Limb (tissue), 2 donors: ENCODE measurements at regions not wholly inside any gene's neighbourhood (a gene's known extent, or its start where the extent isn't known, plus 50 kb on each side); places are given as distances from the start of the nearest gene placed in this dataset.

Experiments
- DNase-seq, 2 donors: peaks; one replicate each; pipeline ENCODE4 v3.0.0-alpha.2; 2016; ENCODE audit errors: extremely low spot score in 2 of 2

DNA sequence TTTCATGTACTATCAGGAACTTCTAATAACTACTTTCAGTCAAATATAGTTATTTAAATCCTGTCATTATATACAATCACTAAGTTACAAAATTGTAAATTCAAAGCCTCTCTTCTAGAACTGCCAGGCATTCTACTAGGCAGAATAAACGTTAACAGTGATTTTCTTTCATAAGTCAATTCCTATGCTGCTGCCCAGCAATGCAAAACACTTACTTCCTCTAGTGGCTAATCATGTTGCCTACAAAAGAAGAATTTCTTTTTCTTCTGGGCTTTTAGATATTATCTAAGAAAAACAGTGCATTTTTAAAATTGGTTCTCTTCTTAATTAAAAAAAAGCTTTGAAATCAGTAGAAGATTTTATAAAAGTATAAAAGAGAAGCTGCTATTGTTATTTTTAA, 509.8 kb upstream of the ADAMTS5 start:
- peak in 1 of 2 donors; percentile 63 for DNase-seq

DNA sequence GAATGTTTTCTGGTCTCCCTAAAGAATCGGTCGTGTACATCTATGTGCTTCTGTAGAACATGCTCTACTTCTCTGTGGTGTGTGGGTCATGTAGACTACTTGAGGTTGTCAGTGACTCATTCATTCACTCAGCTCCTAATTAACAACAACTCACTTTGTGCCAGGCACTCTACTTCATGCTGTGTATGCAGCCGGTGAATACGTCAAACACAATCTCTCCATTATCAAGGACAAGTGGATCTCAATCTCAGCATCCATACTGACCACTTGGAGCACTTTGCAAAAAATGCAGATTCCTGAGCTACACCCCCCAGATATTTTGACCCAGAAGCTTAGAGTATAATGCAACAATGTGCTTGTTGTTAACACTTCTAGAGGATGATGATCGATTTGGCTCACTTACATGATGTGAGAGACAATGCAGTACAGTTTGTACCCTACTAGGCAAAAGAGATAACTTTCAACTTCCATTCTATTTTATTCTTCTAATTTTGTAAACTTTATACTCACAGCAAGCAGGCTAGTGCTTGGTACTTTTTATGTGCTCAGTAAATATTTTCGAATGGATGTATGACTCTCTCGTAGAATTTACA, 508.6 kb upstream of the ADAMTS5 start:
- no peak for DNase-seq

DNA sequence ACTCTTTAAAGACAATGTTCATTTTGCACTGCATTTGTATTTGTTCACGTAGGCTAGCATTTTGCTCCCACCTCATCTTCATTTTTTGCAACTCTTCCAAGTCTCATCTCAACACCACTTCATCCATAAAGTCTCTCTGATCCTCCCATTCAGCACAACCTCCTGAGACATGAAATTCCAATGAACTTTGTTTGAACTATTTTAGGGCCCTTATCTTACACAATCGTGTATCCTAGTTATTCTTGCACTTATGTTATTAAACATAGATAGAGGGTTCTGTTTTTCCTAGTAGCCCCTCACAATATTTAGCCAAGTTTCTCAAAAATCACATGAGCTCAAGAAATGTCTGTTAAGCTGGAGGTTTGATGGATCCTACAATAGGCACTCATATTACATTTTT, 500.5 kb upstream of the ADAMTS5 start:
- no peak for DNase-seq

DNA sequence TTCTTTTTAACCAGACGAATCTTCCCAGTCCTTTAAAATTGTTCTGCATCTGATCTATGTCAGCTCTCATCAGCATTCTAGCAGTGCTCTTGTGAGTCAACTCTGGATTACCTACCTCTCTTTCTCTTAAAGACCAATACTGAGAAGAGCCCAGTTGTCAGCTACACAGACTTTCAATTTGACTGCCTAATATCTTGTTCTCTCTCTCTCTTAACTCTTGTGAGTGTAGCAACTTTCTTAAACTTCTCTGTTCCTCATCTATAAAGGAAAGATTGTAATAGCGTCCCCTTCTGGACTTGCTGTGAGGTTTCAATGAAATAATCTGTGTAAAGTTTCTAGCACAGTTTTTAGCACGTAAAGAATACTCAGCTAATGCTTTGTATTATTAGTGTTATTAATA, 499.3 kb upstream of the ADAMTS5 start:
- DNase-seq, result no peak

DNA sequence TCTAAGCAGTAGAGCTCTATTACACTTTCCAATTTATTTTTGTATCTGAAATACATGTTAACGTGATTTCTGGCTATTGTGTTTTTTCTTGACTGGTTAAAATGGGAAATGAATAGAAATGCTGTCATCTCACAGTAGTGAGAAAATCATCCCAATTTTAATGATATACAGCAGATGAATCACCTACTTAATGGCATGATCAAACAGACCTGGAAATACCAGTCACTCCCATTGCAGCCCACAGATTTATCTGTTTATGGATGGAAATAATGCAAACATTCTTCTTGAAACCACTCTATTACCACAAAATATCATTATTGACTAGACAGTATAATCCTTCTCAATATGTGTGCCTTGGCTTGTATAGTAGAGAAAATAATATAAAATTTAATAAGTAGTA, 497.8 kb upstream of the ADAMTS5 start:
- DNase-seq, result no peak

DNA sequence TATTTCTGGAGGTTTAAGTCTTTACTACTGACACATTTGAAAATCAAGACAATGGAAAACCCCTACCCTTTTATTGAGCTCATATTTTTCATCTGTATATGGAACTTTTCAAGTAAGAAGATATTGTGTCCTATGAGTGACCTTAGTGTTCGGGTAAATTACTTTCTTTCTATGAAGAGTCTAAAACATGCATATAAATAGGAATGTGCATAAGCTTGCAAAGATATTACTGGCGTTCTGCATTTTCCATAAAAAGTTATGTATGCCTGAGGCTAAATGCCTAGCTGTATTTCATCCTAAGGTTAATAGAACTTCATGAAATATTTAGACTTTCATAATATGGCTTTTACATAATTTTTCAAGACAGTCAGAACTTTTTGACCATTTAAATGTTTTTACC, 495.8 kb upstream of the ADAMTS5 start:
- DNase-seq, result no peak

DNA sequence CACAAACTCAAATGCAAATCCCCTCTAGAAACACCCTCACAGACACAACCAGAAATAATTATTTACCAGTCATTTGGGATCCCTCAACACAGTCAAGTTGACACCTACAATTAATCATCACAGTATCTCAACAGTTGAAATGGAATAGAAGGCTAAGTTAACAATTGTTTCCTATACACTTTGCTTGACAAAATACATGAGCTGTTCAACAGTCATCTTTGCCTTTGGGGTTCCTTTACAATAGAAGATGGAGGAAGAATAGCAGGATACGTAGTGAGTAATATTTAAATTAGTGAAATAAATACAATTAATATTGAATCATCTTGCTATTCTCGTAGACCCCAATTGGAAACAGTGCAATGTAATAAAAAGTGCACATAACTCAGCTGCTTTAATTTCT, 487.3 kb upstream of the ADAMTS5 start:
- no peak for DNase-seq

DNA sequence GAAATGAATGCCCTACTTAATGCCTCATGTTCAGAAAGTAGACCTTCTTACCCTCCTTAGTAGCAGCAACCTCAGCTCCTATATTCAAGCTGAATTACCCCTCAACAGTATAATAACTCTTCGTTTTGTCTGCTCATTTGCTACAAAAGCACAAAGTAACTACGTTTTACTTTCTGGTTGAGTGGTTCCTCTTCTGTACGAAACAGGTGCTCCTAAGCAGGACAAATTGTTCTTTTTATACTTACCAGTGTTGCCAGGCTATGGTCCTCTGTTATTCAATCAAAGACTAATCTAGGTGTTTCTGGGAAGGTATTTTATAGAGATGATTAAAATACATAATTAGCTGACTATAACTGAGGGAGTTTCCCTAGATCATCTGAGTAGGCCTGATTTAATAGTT, 484.2 kb upstream of the ADAMTS5 start:
- DNase-seq, result no peak

DNA sequence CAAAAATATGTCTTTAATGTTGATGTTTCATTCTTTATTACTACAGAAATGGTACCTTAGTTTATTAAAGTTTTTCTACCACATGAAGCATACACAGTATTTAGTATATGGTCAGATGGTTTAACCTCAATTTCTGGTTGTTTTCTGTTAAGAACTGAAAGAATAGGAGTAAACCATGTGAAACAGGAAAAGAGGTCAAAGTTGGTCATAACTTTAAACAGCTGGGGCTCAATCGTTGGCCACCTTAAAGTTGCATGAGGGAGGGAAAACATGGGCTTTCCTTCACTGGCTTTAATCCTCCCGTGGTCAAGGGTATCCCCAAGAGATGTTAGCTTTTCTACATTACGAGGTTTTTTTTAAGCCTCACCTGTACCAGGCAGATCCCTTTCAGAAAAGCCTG, 483.3 kb upstream of the ADAMTS5 start:
- no peak for DNase-seq

DNA sequence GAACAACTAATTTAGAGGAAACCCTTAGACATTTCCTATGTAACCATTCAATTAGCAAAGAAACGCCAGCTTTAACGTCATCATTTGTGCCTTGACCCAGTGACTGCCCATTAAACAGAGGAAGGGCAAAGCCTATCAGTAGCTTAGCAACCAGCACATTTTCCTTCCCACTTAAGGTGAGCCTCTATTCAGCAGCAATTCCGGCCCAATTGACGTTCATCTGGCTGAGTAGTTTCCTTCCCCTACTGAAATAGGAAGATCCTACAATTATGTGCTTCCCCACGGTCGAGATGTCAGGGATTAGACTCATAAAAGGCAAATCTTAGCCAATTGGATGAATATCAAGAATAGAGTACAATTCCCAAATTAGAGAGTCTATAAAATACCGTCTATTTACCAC, 482.1 kb upstream of the ADAMTS5 start:
- DNase-seq, result no peak

DNA sequence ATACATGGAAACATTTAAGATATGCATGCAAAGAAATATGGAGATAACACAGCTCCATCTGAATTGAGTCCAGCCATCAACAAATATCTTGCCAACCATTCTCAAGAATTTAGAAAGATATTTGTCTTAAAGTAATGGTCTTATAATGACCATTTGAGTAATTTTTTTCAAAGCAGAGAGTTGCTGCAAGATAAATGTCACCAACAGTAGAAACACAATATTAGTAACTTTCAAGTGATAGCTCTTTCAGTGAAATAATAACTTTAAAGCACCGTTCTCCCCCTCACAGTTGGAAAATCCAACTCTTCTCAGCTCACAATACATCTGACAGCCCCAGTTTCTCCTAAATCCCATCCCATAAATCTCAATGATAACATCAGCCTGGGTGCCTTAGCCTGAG, 481.0 kb upstream of the ADAMTS5 start:
- DNase-seq, result no peak

DNA sequence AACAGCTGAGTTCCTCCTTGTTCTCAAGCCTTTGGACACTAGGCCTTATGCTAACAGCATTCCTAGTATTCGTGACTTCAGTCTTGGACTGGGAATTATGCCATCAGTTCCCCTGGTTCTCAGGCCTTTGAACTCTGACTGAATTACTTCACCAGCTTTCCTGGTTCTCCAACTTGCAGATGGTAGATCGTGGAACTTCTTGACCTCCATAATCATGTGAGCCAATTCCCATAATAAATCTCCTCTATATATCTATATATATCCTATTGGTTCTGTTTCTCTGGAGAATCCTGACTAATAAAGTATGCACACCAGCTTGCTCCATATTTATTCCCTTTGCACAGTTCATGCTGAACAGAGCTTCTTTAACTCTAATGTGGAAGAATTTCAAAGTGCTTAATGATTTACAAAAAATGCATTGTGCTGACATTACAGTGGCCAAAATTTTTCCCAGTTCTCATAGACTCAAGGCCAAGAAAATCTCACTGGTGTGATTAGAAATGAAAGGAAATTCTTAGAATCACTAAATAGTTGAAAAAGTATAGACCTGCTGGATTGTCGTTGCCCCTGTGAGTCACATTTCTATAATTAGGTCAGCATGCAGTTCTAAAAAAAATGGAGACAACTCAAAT, 462.9 kb upstream of the ADAMTS5 start:
- peak in 1 of 2 donors; percentile 47 for DNase-seq

DNA sequence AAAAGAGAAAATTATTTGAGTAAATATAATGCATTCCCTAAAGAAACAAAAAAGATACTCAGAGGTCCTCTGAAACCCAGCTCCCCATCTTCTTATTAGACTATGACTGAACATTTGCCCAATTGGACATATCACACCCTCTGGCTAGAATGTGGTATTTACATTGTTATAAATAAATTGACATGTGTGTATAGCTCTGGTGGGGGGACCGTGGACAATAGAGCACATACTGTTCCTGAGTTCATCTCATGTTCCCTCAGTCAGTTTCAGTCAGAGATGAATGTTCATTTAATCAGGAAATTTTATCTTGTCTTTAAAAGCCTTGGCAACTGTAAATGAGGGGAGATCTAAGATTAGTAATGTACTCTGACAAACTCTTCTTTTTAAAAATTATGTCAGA, 459.3 kb upstream of the ADAMTS5 start:
- no peak for DNase-seq

DNA sequence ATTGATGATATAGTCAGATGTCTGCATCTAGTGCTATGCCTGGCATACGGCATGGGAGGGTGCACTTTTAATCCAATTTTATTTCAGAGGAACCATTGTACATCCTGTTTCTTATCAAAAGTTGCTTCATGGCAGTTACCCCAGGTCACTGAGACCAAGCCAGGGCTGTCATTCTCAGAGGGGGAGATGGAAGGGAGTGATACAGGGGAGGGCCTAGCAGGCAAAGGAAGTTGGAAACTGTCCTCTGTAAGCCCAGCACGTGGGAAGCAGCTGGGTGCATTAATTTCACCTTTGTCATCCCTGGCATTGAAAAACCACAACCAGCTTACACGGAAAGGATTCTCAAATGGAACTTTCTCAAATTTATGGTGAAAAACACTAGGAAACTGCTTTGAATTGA, 458.7 kb upstream of the ADAMTS5 start:
- DNase-seq, result no peak

DNA sequence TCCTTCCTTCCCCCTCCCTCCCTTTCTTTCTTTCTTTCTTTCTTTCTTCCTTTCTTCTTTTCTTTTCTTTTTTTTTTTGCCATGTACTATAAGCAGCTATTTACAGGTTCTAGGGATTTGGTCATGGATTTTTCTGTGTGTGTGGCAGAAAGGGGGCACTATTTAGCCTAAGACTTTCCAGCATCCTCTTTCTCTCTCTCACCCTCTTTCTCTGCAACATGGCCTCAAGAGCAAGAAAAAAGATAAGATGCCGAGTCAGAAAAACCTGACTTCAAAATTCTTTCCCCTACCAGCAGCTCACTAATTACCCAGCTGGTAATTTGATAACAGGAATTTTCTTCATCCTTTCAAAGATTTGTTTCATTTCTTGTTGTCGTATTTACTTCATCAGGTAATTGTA, 458.3 kb upstream of the ADAMTS5 start:
- no peak for DNase-seq

DNA sequence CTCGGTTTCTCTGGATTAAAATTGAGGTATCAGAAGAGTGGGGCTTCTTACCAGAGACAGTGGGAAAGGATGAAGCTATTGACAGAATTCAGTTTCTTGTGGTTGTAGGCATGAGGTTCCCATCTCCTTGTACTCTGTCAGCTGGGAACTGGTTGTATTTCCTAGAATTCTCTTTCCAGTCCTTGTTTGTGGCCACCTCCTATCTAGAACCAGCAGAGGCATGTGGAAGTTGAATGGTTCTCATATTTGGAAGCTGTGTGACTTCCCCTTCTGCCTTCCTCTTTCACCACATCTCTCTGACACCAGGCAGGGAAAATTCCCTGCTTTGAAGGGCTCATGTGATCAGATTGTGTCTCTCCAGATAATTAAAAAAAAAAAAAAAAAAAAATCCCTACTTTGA, 457.7 kb upstream of the ADAMTS5 start:
- no peak for DNase-seq

DNA sequence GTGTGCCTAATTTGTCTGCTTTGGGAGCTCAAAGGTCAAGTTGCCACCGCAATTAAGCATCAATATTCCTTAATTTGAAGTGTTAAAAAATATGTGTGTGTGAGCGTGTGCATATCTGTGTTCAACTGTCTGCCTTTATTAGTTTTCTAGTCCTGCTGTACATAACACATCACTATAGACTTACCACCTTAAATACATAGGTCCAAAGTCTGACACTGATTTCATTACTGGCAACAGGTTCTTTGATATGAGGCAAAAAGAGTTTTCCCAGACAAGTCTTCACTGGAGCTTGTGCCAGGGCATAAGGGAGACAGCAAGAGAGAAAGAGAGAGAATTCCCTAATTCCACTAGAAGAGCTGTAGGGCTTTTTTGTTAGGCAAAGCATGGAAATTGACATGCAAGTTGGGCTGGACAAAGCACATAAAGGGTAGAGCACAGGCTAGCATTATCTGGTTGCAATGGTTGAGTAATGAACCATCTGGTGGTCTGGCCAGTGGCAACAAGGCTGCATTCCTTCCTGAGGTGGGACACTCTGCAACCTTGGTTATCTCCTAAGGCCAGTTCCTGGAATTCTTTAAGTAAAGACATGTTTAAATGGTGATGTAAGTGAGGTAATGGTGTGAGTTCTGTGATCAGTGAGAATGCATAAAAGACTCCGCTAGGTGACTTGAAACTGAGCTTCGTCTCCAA, 457.2 kb upstream of the ADAMTS5 start:
- DNase-seq, result no peak

DNA sequence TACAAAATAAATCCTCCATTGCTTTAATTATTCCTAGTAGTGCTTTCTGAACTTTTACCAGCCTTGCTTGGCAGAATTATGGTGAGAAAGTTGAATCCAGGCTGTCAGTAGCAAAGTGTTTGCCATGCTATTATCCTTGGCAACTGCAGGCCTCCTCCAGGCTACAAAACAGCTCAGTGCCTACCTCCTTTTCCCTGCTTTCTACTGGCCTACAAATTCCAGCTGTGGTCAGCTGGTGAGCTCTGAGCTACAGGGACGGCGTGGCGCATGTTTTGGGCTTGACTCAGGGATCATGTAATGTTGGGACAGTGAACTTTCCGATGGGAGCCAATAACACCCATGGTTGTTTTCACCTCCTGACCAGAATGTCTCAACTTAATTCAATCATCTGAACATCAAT, 456.1 kb upstream of the ADAMTS5 start:
- DNase-seq, result no peak

DNA sequence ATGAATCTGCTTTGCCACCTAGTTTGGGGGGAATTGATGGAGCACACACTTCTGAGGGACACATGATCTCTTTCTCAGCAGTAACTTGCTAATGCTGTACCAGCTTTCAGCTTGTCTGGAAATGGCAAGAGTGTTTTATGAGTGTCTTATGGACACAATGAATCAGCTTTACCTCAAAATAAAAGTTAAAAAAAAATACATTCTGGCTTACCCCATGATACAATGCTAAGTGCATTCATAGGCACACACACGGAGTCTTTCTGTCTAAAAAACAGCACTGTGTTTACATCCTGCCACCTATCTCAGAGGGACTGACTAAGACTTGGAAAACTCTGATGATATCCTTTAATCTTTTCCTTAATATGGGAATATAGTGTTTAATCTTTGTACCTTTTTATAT, 455.5 kb upstream of the ADAMTS5 start:
- DNase-seq, result no peak

DNA sequence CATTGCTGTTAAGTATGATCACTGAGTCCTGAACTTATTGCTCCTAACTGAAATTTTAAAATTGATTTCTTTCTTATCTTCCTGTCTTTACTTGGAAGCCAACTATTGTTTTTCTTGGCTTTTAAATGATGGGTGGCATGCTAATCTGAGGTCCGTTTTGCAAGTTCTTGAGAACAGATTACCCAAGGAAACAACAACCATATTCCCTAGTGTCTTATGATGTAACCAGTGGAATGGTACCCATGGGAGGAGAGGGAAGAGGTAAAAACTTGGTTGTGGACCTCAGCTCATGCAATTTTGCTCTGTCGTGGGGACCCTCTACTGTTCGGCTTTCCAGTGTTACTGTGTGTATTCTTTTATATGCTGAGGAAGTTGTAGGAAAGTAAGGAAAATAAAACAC, 454.8 kb upstream of the ADAMTS5 start:
- DNase-seq, result no peak

DNA sequence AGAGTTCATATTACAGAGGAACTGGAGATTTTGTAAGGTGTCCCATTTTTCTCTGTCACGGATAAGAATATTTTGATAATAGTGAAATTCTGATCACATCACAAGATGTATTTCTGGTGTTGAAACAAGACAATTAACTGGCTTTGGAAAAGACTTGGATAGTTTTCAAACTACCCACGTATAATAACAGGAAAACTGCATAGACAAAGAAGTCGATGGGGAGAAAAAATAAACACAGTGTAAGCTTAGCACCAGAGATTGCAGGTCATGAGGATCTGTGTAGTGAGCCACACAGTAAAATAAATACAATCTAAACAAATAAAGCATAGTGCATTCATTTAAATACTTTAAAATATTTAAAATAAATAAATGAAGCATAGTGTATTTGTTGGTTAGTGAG, 452.3 kb upstream of the ADAMTS5 start:
- no peak for DNase-seq

DNA sequence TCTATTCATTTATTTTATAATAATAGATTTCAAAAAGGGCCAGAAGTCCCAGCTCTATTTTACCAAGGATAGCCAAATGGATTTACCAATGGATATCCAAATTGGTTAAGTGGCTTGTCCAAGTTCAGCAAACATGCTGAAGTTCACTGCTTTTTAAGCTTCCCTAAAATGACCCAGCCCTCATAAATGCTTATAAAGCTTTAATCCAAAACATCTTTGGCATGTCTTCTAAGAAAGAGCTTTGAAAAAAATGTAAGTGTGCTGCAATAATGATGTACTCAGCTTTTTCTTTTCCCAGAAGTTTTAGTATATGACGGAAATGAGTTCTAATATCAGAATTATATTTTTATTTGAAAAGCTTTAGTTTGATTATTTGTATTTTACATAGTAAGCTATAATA, 451.5 kb upstream of the ADAMTS5 start:
- no peak for DNase-seq

DNA sequence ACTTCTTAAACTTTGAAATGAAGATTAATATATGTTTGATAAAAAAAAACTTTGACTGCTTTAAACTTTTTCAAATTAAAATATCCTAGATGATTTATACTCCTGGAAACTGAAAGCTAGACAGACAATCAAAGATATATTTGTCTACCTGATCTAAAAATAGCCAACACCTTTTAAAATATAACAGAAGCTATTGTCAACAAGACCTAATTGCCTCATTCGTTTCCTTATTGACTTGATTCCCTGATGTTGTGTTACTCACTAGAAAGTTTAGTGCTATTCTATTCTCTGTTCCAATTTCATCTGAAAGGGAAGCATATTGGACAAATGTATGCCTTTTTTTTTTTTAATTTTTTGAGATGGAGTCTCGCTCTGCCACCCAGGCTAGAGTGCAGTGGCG, 445.6 kb upstream of the ADAMTS5 start:
- DNase-seq, result no peak
